HCT116 (cell line): ENCODE measurements at regions not wholly inside any gene's neighbourhood (a gene's known extent, or its start where the extent isn't known, plus 50 kb on each side); places are given as distances from the start of the nearest gene placed in this dataset.

Experiments used
- ATAC-seq: fragments of 200-7000 bp; cut with Tn5 transposase; 2 replicates; pipeline ENCODE4 v1.9.1; 2020; ENCODE audit warnings: mild to moderate bottlenecking, moderate library complexity
- BruUV-seq: library from RNA; stranded (reverse); fragments of 400-500 nt; replicated peaks from 2 replicates; lab custom pipeline; 2021; lab: Mats Ljungman, UMichigan
- CTCF ChIA-PET: fragments of 300-600 bp; sonication (Branson Sonifier 250); formaldehyde crosslinking; loops from one replicate; lab custom pipeline; 2021; ENCODE audit warnings: antibody characterized with exemption; lab: Charles Lee
- POLR2A ChIA-PET: fragments of 300-600, 350-600 bp; sonication (Branson Sonifier 250); formaldehyde crosslinking; loops from one replicate; lab custom pipeline; 2021; ENCODE audit warnings: antibody characterized with exemption; lab: Charles Lee
- RAD21 ChIA-PET, 2 experiments: fragments of 300-600 bp; sonication (Branson Sonifier 250); formaldehyde crosslinking; loops; one replicate each; lab custom pipeline; 2023; ENCODE audit warnings: low total read pairs in 2 of 2; ENCODE audit not compliant: uncharacterized antibody in 2 of 2, unreplicated experiment in 2 of 2, low non-redundant PET in 1 of 2; lab: Charles Lee
- DNase-seq: peaks from one replicate; pipeline ENCODE4 v3.0.0-alpha.2; 2010; ENCODE audit warnings: low read depth, low spot score
- H2AFZ ChIP-seq: fragments of 200-600 bp; shearing (Covaris generic), sonication (generic); 2 replicates; pipeline ENCODE4 v1.6.1; 2017; ENCODE audit warnings: low read depth, mixed run types, mixed read lengths, antibody characterized with exemption, low read length; ENCODE audit not compliant: poor library complexity, severe bottlenecking
- H3K27ac ChIP-seq: 2 replicates; pipeline ENCODE4 v1.5.1; 2012; ENCODE audit warnings: low read depth, low read length
- H3K27me3 ChIP-seq: fragments of 200-600 bp; sonication (generic); 2 replicates; pipeline ENCODE4 v1.6.1; 2016; ENCODE audit warnings: mixed run types, low read length, mixed read lengths; ENCODE audit not compliant: insufficient read depth
- H3K36me3 ChIP-seq, 2 experiments: fragments of 200-500 bp in 1 of 2; fragments of 200-600 bp in 1 of 2; sonication (Bioruptor generic) in 1 of 2; sonication (generic) in 1 of 2; 2 replicates each; pipeline versions ENCODE4 v1.5.1 to v1.6.1; 2014 to 2016; ENCODE audit warnings: low read length in 2 of 2, inconsistent platforms in 1 of 2, mixed read lengths in 1 of 2, mixed run types in 1 of 2; ENCODE audit not compliant: insufficient read depth in 2 of 2, control insufficient read depth in 1 of 2
- H3K4me1 ChIP-seq, 2 experiments: fragments of 200-600 bp in 1 of 2; sonication (generic) in 1 of 2; 2 replicates each; pipeline versions ENCODE4 v1.5.1 to v1.6.1; 2012 to 2017; ENCODE audit warnings: low read length in 2 of 2, inconsistent platforms in 1 of 2, mild to moderate bottlenecking in 1 of 2, mixed read lengths in 1 of 2, mixed run types in 1 of 2, moderate library complexity in 1 of 2; ENCODE audit not compliant: insufficient read depth in 2 of 2, control insufficient read depth in 1 of 2
- H3K4me2 ChIP-seq: fragments of 200-600 bp; sonication (generic); 2 replicates; pipeline ENCODE4 v1.6.1; 2017; ENCODE audit warnings: mixed run types, low read length, mixed read lengths
- H3K4me3 ChIP-seq, 2 experiments: fragments of 200-600 bp in 1 of 2; sonication (generic) in 1 of 2; replicated peaks in 1 of 2; 2 replicates each; pipeline ENCODE4 v1.5.1; 2011 to 2016; ENCODE audit warnings: low read length in 2 of 2, control low read depth in 1 of 2, low read depth in 1 of 2, mild to moderate bottlenecking in 1 of 2, mixed read lengths in 1 of 2, mixed run types in 1 of 2
- H3K79me2 ChIP-seq: fragments of 200-600 bp; sonication (generic); 2 replicates; pipeline ENCODE4 v1.6.1; 2017; ENCODE audit warnings: mild to moderate bottlenecking, mixed run types, low read length, moderate library complexity, mixed read lengths; ENCODE audit not compliant: insufficient read depth
- H3K9ac ChIP-seq: fragments of 200-600 bp; sonication (generic); 2 replicates; pipeline ENCODE4 v1.6.1; 2016; ENCODE audit warnings: low read length, mixed read lengths
- H3K9me2 ChIP-seq: fragments of 200-600 bp; sonication (generic), shearing (Covaris generic); 2 replicates; pipeline ENCODE4 v1.6.1; 2017; ENCODE audit warnings: mixed run types, mild to moderate bottlenecking, moderate library complexity; ENCODE audit not compliant: insufficient read depth
- H3K9me3 ChIP-seq, 2 experiments: fragments of 200-500 bp in 1 of 2; fragments of 200-600 bp in 1 of 2; sonication (Bioruptor generic) in 1 of 2; sonication (generic) in 1 of 2; 2 replicates each; pipeline ENCODE4 v1.6.1; 2014 to 2017; ENCODE audit warnings: low read length in 2 of 2, mixed read lengths in 2 of 2, inconsistent platforms in 1 of 2, low read depth in 1 of 2, mild to moderate bottlenecking in 1 of 2, mixed run types in 1 of 2, moderate library complexity in 1 of 2; ENCODE audit not compliant: control insufficient read depth in 1 of 2, insufficient read depth in 1 of 2
- H4K20me1 ChIP-seq: fragments of 200-600 bp; sonication (generic), shearing (Covaris generic); 2 replicates; pipeline ENCODE4 v1.6.1; 2017; ENCODE audit warnings: mixed run types, mild to moderate bottlenecking, moderate library complexity; ENCODE audit not compliant: insufficient read depth
- CBX3 ChIP-seq: IDR thresholded peaks from 2 replicates; pipeline ENCODE4 v1.6.1; 2012; ENCODE audit warnings: low read depth
- CTCF ChIP-seq, 3 experiments: fragments of 200-600 bp in 1 of 3; sonication (generic) in 1 of 3; IDR thresholded peaks in 2 of 3; conservative IDR thresholded peaks in 1 of 3; 2 replicates each; pipeline ENCODE4 v1.5.1; 2012 to 2017; ENCODE audit warnings: low read depth in 2 of 3, low read length in 2 of 3, antibody characterized with exemption in 1 of 3, borderline replicate concordance in 1 of 3, control low read depth in 1 of 3, mild to moderate bottlenecking in 1 of 3, mixed read lengths in 1 of 3, mixed run types in 1 of 3, moderate library complexity in 1 of 3; ENCODE audit not compliant: insufficient read depth in 1 of 3
- EGR1 ChIP-seq: IDR thresholded peaks from 2 replicates; pipeline ENCODE4 v1.6.1; 2012; ENCODE audit warnings: low read depth
- ELF1 ChIP-seq: IDR thresholded peaks from 2 replicates; pipeline ENCODE4 v1.6.1; 2012; ENCODE audit warnings: low read depth, borderline replicate concordance
- EZH2 ChIP-seq: fragments of 200-600 bp; sonication (generic); IDR thresholded peaks from 2 replicates; pipeline ENCODE4 v1.6.1; 2017; ENCODE audit warnings: antibody characterized with exemption, mixed run types
- EZH2phosphoT487 ChIP-seq: fragments of 200-600 bp; IDR thresholded peaks from 2 replicates; pipeline ENCODE4 v1.6.1; 2018; ENCODE audit warnings: antibody characterized with exemption, borderline replicate concordance
- JUND ChIP-seq: IDR thresholded peaks from 2 replicates; pipeline ENCODE4 v1.6.1; 2012
- MAX ChIP-seq: IDR thresholded peaks from 2 replicates; pipeline ENCODE4 v1.6.1; 2012
- POLR2A ChIP-seq: IDR thresholded peaks from 2 replicates; pipeline ENCODE4 v1.7.0; 2011; ENCODE audit warnings: borderline replicate concordance; ENCODE audit not compliant: insufficient read depth, insufficient read length; ENCODE audit errors: extremely low read depth
- POLR2AphosphoS5 ChIP-seq: IDR thresholded peaks from 2 replicates; pipeline ENCODE4 v1.6.1; 2011; ENCODE audit warnings: mild to moderate bottlenecking, low read depth, low read length, moderate library complexity
- REST ChIP-seq: IDR thresholded peaks from 2 replicates; pipeline ENCODE4 v1.6.1; 2012; ENCODE audit warnings: low read depth
- SP1 ChIP-seq: IDR thresholded peaks from 2 replicates; pipeline ENCODE4 v1.6.1; 2012; ENCODE audit warnings: low read depth
- SRF ChIP-seq: IDR thresholded peaks from 2 replicates; pipeline ENCODE4 v1.6.1; 2012; ENCODE audit warnings: low read depth
- YY1 ChIP-seq: IDR thresholded peaks from 2 replicates; pipeline ENCODE4 v1.6.1; 2011; ENCODE audit warnings: low read length, low read depth, moderate library complexity, mild to moderate bottlenecking; ENCODE audit not compliant: insufficient replicate concordance; ENCODE audit errors: extremely low read depth
- ZBTB33 ChIP-seq: IDR thresholded peaks from 2 replicates; pipeline ENCODE4 v1.6.1; 2011; ENCODE audit warnings: mild to moderate bottlenecking, low read length, moderate library complexity; ENCODE audit not compliant: insufficient replicate concordance; ENCODE audit errors: extremely low read depth
- ZFX ChIP-seq: fragments of 450-650 bp; IDR thresholded peaks from 2 replicates; pipeline ENCODE4 v1.6.1; 2017
- intact Hi-C: fragments of 100-400 bp; cut with micrococcal nuclease; formaldehyde crosslinking; loops from 2 replicates; pipeline ENCODE4 v1.10.0; 2022

GRCh38 chr11:81222491-81222890 is 1511.2 kb downstream of the FAM181B start:
- no peaks in the 10 kb centered on the region for H3K9me2 ChIP-seq
- no peak overlapping the region for H3K4me3 ChIP-seq
- no peaks in the 10 kb centered on the region for H3K79me2 ChIP-seq
- ChIA-PET RAD21 (no interaction called here), POLR2A (no interaction called here), CTCF (no interaction called here)
- H3K4me2 ChIP-seq: no peak overlapping the region
- BruUV-seq: no TSS peak
- intact Hi-C loops: no loop called here
- H3K9me3 ChIP-seq: peaks cover 0 to 26% of the 10 kb centered on the region in 2 experiments; a peak in 2 of 4 replicates
- H4K20me1 ChIP-seq: no peaks in the 10 kb centered on the region
- H3K27me3 ChIP-seq: no peaks in the 10 kb centered on the region
- H2AFZ ChIP-seq: no peak overlapping the region
- DNase-seq (no peak), ATAC-seq (no peak)
- H3K9ac ChIP-seq: no peak overlapping the region
- no peaks in the 10 kb centered on the region for H3K36me3 ChIP-seq
- no peaks in the 10 kb centered on the region for H3K4me1 ChIP-seq
- TF ChIP-seq ZBTB33 (no peak), SP1 (no peak), CTCF (IDR thresholded peaks at IDR 0.05 in 2 of 3, conservative IDR thresholded peaks at IDR 0.05 in 1 of 3; ENCODE audit: borderline replicate concordance in 1 of 3, insufficient read depth in 1 of 3, low read depth in 2 of 3, low read length in 2 of 3) (no peak), EZH2phosphoT487 (no peak), SRF (no peak), REST (no peak), POLR2A (no peak), JUND (no peak), MAX (no peak), ELF1 (no peak), POLR2AphosphoS5 (no peak), EGR1 (no peak), YY1 (no peak), ZFX (no peak), EZH2 (no peak), CBX3 (no peak)
- no peak overlapping the region for H3K27ac ChIP-seq
